ENCODE measurements at regions not wholly inside any gene's neighbourhood (a gene's known extent, or its start where the extent isn't known, plus 50 kb on each side); places are given as distances from the start of the nearest gene placed in this dataset.

GRCh38 chr2:95709831-95710230, 118.0 kb downstream of the TRIM43 start:
- TF ChIP-seq CTCF (conservative IDR thresholded peaks at IDR 0.05 in 1 of 2, IDR thresholded peaks at IDR 0.05 in 1 of 2; ENCODE audit: low read depth in 1 of 2, low read length in 2 of 2) (no peak), EZH2 (IDR thresholded peaks at IDR 0.05; ENCODE audit: low read length, missing control alignments) (no peak)
